ENCODE measurements at regions not wholly inside any gene's neighbourhood (a gene's known extent, or its start where the extent isn't known, plus 50 kb on each side); places are given as distances from the start of the nearest gene placed in this dataset.

DNA sequence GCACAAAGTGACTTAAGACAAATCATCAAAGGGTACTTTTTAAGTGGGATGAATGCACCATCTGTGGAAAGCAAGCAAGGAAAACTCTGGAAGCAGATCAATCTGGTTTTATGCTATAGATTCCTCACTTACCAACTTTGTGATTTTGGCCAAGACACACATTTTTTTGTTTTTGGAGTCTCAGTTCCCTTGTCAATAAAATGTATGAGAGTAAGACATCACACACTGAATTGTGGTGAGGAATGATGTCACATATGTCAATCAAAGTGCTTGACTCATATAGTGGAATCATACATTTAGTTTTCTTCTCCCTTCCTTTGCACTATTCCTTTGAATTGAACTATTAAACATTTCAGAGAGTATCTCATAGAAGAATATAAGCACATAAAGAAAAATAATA is 620.5 kb upstream of the CITED2 start:
- no peak overlapping the region for H3K4me3 ChIP-seq (ENCODE audit: low read depth, low read length)
- TF ChIP-seq, protein P1, sequence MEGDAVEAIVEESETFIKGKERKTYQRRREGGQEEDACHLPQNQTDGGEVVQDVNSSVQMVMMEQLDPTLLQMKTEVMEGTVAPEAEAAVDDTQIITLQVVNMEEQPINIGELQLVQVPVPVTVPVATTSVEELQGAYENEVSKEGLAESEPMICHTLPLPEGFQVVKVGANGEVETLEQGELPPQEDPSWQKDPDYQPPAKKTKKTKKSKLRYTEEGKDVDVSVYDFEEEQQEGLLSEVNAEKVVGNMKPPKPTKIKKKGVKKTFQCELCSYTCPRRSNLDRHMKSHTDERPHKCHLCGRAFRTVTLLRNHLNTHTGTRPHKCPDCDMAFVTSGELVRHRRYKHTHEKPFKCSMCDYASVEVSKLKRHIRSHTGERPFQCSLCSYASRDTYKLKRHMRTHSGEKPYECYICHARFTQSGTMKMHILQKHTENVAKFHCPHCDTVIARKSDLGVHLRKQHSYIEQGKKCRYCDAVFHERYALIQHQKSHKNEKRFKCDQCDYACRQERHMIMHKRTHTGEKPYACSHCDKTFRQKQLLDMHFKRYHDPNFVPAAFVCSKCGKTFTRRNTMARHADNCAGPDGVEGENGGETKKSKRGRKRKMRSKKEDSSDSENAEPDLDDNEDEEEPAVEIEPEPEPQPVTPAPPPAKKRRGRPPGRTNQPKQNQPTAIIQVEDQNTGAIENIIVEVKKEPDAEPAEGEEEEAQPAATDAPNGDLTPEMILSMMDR (IDR thresholded peaks at IDR 0.05; ENCODE audit: insufficient read depth, low read depth, low read length, missing control alignments): no peak
- no peak for DNase-seq (ENCODE audit: low read depth)

- DNase-seq (ENCODE audit: low read depth): no peak
- H3K4me3 ChIP-seq (ENCODE audit: low read depth, low read length): no peak overlapping the region
- TF ChIP-seq, protein P1 (IDR thresholded peaks at IDR 0.05; ENCODE audit: insufficient read depth, low read depth, low read length, missing control alignments): no peak
Observed at GRCh38 chr6:139990856-139991465, 616.5 kb upstream of the CITED2 start.

DNA sequence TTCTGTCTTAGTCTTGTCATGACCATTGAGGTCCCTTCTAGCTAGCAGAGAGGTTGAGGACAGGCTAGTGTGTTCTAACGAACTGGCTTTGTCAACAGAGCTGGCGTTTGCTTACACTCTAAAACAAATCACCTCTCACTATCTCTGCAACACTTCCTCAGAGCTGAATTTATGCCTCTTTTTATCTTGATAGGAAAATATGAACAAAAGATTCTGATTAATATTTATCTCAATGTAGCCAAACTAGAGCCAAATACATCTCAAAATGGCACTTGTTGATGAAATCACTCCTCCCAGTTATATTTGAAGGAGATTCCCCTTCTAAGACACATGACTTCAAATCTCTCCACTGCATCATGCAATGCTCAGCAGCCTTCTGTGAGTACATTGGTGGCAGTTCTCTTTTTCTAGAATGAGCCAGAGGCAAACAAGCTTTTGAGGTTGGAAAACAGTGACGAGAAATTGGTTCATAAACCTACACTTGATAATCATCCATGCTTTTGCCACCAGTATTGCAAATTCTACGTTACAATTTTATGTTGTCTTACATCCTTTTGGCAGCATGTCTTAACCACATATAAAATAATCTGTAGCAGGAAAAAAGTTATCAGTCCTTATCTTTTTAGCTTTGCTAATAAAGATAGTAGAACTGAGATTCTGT is 615.7 kb upstream of the CITED2 start:
- no peak overlapping the region for H3K4me3 ChIP-seq (ENCODE audit: low read depth, low read length)
- TF ChIP-seq, protein P1 (IDR thresholded peaks at IDR 0.05; ENCODE audit: insufficient read depth, low read depth, low read length, missing control alignments): no peak
- no peak for DNase-seq (ENCODE audit: low read depth)

- no peak overlapping the region for H3K4me3 ChIP-seq (ENCODE audit: low read depth, low read length)
- TF ChIP-seq, protein P1 (IDR thresholded peaks at IDR 0.05; ENCODE audit: insufficient read depth, low read depth, low read length, missing control alignments): no peak
- DNase-seq (ENCODE audit: low read depth): no peak
Observed at GRCh38 chr6:139988685-139989084, 614.2 kb upstream of the CITED2 start.

DNA sequence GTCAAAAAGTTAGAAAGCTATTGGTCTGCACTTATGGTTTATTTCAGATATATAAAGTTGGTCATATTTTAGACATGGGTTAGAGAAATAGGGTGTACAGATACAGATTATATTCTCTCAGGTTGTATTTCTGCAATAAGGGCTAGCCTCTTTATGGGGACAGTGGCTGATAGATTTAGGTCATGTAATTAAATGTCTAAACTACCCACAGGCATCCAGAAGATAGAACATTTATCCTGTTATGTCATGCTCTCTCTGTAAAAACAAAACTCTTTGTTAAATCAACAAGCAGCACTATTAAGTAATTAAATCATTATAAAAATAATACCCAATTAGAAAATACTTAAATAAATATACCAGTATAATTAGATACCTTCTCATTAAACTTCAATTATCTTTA is 612.6 kb upstream of the CITED2 start:
- H3K4me3 ChIP-seq (ENCODE audit: low read depth, low read length): no peak overlapping the region
- no peak for DNase-seq (ENCODE audit: low read depth)
- TF ChIP-seq, protein P1 (IDR thresholded peaks at IDR 0.05; ENCODE audit: insufficient read depth, low read depth, low read length, missing control alignments): no peak

DNA sequence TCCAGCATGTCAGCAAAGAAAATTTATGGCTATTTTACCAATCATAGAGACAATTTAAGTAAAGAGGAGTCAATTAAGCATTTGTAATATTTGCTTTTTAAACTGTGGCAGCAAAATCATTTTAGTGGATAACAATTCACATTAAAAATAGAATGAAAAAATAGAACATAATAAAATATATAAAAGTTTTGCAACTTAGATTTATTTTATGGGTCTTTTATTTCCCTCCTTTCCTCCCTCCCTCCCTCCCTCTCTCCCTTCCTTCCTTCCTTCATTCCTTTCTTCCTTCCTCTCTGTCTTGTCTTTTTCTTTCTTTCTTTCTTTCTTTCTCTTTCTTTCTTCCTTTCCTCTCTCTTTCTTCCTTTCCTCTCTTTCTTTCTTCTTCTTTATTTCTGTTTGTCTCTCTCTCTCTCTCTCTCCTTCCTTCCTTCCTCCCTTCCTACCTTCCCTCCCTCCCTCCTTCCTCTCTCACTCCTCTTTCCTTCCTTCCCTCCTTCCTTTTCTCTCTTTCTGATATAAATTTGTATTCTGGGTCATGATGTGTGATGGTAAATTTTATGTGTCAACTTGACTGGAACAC is 610.9 kb upstream of the CITED2 start:
- H3K4me3 ChIP-seq (ENCODE audit: low read depth, low read length): no peak overlapping the region
- TF ChIP-seq, protein P1 (IDR thresholded peaks at IDR 0.05; ENCODE audit: insufficient read depth, low read depth, low read length, missing control alignments): no peak
- no peak for DNase-seq (ENCODE audit: low read depth)

Data from GM12865 (cell line).